B cell (primary cell): ENCODE measurements at regions not wholly inside any gene's neighbourhood (a gene's known extent, or its start where the extent isn't known, plus 50 kb on each side); places are given as distances from the start of the nearest gene placed in this dataset.

ENCODE experiments used
- CTCF ChIP-seq: fragments of 200-600 bp; IDR thresholded peaks from one replicate; pipeline ENCODE4 v1.8.0; 2022; ENCODE audit warnings: antibody characterized with exemption, mild to moderate bottlenecking
- EZH2 ChIP-seq: IDR thresholded peaks from 2 replicates; pipeline ENCODE4 v1.6.1; 2012; ENCODE audit warnings: borderline replicate concordance, low read depth, mild to moderate bottlenecking, moderate library complexity, low read length; ENCODE audit not compliant: insufficient read depth, poor library complexity, severe bottlenecking

GRCh38 chr10:28202941-28203352, 99.9 kb downstream of the MPP7 start:
- TF ChIP-seq EZH2 (no peak), CTCF (no peak)
